RKO (cell line): ENCODE measurements at regions not wholly inside any gene's neighbourhood (a gene's known extent, or its start where the extent isn't known, plus 50 kb on each side); places are given as distances from the start of the nearest gene placed in this dataset.

ENCODE experiments used
- DNase-seq: peaks from one replicate; pipeline ENCODE4 v3.0.0-alpha.2; 2016; ENCODE audit warnings: low spot score

DNA sequence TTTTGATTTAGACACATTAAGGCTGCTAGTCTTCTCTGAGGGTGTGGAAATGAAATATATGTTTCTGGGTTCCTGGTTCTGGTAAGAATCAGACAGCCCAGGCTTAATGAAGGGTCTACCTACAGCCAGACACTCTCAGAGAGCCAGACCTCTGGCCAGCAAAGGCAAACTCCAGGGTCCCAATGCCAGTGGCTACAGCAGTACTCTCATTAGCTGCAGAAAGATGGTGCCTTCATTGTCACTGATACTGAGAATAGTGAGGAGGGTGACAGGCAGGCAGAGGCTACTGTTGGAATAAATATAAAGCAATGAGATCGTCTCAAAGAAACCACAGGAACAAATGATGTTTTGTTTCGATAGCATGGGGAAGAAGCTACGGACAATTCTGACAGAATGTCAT is 437.6 kb downstream of the GPM6A start:
- DNase-seq, result no peak

DNA sequence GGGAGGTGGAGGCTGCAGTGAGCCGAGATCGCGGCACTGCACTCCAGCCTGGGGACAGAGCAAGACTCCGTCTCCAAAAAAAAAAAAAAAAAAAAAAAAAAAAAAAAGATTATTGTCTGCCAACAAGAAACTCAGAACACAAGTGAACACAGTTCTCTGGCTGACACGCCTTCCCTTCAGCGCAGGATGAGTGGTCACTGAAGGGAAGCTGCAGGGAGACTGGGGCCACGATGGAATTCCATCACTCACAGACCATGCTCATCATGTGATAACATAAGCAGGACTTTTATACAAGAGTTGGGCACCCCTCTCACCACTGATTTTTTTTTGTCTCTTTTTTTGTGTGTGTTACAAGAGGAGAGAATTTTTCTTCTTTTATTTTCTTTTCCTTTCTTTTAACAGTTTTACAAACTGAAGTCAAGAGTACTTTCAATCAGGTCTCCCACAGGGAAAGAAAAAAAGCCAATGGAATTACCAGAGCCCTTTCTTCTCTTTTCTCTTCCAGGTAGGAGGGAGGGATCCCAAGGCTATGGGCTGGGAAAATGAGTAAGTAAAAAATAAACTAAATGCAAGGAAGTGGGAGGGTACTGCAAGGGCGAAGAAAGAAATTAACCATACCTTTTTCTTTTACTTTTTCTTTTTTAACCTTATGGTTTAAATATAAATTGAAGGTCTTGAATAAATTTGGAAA is 435.6 kb downstream of the GPM6A start:
- DNase-seq, result no peak

- DNase-seq, result no peak
Observed at GRCh38 chr4:175377203-175377602, 434.9 kb downstream of the GPM6A start.

- no peak for DNase-seq
Observed at GRCh38 chr4:175378372-175378771, 433.7 kb downstream of the GPM6A start.

GRCh38 chr4:175380841-175381240 is 431.2 kb downstream of the GPM6A start:
- DNase-seq, result no peak

- no peak for DNase-seq
Observed at GRCh38 chr4:175385797-175386196, 426.3 kb downstream of the GPM6A start.

DNA sequence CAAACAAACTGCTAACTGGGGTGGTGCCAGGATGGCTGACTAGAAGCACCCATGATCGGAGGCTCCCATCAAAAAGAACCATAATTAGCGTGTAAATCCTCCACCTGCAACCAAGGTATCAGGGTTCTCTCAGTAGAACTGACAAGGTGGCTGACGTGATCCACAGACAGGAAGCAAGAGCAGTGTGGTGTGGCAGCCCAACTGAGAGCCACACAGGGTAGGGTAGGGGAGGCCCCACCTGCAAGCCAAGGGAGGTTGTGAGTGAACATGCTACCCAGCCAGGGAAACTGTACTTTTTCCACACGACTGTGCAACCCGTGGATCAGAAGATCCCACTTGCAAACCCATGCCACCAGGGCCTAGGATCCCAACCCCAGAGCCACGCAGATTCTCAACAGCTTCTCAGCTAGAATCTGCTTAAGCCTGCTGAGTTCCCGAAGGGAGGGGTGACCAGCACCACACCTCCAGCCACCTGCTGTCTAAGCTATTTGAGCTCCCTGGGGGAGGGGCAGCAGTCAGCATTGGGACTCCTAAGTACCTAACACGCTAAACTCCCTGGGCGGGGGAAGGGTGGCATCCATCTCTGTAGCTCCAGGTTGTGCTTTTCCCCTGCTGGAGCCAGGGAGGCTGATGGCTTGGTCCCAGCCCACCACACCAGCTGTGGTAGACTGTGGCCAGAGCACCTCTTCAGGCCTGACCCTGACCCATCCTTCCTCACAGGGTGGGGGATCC is 425.1 kb downstream of the GPM6A start:
- no peak for DNase-seq

GRCh38 chr4:175394208-175394607 is 417.9 kb downstream of the GPM6A start:
- no peak for DNase-seq

DNA sequence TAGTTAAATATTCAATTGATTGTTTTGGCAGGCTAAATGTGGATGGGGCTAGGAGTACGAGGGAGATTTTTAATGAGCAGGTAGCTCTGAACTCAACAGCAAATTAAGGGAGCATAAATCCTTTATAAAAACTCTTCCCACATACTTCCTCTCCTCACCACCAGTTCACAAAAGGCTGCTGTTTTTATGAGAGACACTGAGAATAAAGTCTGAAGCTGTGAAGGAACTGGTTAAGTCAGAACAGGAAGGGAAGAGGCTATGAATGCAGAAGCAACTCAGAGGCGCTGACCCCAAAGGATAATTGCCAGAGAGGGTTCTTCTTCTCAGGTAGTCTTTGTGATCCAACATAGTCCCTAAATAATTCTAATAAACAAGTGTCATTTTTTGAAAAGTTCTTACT is 406.1 kb downstream of the GPM6A start:
- DNase-seq, result no peak

GRCh38 chr4:175407926-175408325 is 404.1 kb downstream of the GPM6A start:
- no peak for DNase-seq

GRCh38 chr4:175411251-175411650 is 400.8 kb downstream of the GPM6A start:
- DNase-seq, result no peak

- DNase-seq, result no peak
Observed at GRCh38 chr4:175412161-175412560, 399.9 kb downstream of the GPM6A start.

DNA sequence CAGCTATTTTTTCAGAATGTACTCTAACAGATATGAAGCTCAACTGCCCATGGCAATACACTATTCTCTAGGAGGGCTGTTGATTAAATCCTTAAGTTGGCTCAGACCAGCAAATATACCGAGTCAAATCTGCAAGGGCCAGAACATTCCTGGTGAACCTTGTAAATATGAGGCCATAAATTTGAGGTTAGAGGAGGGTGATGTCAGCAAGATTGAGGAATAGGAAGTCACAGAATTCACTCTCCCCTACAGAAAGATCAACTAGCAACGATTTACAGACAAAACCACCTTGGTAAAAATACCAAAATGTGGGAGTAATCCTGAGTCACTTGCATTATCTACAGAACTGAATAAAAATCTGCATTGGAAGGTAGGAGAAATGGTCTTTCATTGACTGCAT is 399.3 kb downstream of the GPM6A start:
- DNase-seq, result no peak

- DNase-seq, result no peak
Observed at GRCh38 chr4:175413561-175413960, 398.5 kb downstream of the GPM6A start.

DNA sequence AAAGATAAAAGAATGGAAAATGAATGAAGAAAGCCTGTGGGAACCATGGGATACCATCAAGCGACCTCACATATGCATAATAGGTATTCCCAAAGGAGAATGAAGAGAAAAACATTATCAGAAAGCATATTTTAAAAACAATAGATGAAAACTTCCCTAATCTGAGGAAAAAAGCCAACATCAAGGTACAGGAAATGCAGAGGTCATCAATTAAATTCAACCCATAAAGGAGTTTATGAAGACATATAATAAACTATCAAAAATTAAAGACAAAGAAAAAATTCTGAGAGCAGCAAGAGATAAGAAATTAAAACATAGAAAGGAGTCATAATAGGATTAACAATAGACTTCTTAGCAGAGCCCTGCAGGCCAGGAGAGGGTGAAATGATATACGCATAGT is 397.5 kb downstream of the GPM6A start:
- DNase-seq, result no peak

DNA sequence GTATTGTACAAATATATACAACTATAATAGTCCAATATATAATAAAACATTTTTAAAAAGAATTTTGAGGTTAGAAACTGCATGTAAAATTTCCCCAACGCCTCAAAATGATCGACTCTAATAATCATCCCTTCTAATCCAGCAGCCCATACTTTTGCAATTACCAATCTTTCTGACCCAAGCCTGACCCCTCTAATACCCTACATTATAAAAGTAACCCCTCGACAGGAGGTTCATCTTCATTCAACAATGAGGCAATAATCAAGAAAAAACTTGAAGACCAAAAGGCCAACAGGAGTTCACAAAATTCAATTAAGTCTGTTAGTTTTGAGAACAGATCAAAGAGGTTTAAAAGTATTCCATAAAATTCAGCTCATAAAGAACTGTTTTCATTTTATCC is 393.5 kb downstream of the GPM6A start:
- no peak for DNase-seq

GRCh38 chr4:175419236-175419718 is 392.8 kb downstream of the GPM6A start:
- DNase-seq, result peak; percentile 79

- DNase-seq, result peak; percentile 38
Observed at GRCh38 chr4:175421506-175421905, 390.6 kb downstream of the GPM6A start.

GRCh38 chr4:175422331-175422730 is 389.7 kb downstream of the GPM6A start:
- no peak for DNase-seq

- no peak for DNase-seq
Observed at GRCh38 chr4:175424111-175424510, 388.0 kb downstream of the GPM6A start.

DNA sequence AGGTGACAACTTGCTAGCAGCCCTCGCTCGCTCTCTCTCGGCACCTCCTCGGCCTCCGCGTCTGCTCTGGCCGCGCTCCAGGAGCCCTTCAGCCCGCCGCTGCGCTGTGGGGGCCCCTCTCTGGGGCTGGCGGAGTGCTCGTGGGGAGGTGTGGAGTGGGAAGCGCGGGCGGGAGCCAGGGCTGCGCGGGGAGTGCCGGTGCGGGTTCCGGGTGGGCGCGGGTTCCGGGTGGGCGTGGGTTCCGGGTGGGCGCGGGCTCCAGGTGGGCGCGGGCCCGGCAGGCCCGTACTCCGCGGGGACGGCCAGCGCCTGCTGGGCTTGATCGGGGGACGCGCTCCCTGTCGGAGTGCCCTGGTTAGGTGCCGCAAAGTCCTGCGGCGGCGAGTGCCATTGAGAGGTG is 384.3 kb downstream of the GPM6A start:
- DNase-seq, result no peak

DNA sequence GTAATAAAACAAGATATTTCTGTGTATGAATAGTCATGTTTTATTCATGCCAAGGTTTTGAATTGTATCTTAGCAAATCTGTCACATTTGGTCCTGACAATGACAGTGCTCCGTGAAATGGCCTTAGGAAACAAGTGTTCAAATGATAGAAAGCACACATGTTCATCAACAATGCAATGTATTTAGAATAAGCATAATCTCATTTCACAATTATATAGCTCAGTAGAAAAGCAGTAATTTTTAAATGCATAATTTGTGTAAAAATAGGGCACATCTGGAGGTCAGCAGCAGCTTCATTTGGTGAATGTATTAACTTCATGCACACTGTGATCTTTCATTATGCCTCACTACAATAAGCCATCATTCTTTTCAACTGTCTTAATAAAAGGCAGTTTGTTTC is 380.4 kb downstream of the GPM6A start:
- DNase-seq, result no peak

- no peak for DNase-seq
Observed at GRCh38 chr4:175435381-175435783, 376.7 kb downstream of the GPM6A start.

DNA sequence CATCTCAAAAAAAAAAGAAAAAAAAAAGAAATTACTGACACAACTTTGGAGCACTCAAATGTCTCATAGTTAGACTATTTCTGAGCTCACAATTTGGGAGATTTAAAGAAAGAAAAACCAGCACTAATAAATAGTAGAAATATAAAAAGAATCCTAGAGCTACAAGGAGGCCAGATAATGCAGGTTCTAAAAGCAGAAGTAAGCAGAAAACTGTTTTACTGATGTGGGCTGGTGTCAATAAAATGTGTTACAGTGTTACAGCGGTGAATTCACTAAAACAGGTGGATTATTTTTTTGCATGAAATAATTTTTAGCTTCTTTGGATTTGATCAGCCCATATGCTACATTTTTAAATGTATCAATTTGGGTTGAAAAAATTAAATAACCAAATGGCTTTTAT is 375.9 kb downstream of the GPM6A start:
- DNase-seq, result no peak
